ENCODE measurements at regions not wholly inside any gene's neighbourhood (a gene's known extent, or its start where the extent isn't known, plus 50 kb on each side); places are given as distances from the start of the nearest gene placed in this dataset.

- Histone ChIP-seq H2BK20ac (ENCODE audit: low read length) (no peak overlapping the region), H4K20me1 (replicated peaks in 1 of 2; ENCODE audit: control insufficient read depth in 1 of 2, insufficient read depth in 2 of 2, low read length in 2 of 2) (no peaks in the 10 kb centered on the region), H3K4me3 (ENCODE audit: extremely low read depth in 1 of 4, insufficient read depth in 2 of 4, low read depth in 3 of 4, low read length in 4 of 4) (no peak overlapping the region), H2AK5ac (ENCODE audit: low read depth, low read length) (no peak overlapping the region), H3K23me2 (ENCODE audit: low read depth, low read length) (no peaks in the 10 kb centered on the region), H4K8ac (ENCODE audit: extremely low read depth, insufficient read depth, low read length) (no peak overlapping the region), H4K91ac (replicated peaks; ENCODE audit: insufficient read length, low read length) (no peak overlapping the region), H3K36me3 (ENCODE audit: control insufficient read depth in 2 of 4, insufficient read depth in 4 of 4, low read length in 3 of 4) (no peaks in the 10 kb centered on the region), H3K4me2 (ENCODE audit: insufficient read depth in 1 of 2, low read depth in 2 of 2, low read length in 2 of 2) (no peak overlapping the region), H3K56ac (replicated peaks; ENCODE audit: insufficient read length, low read depth, low read length) (no peak overlapping the region), H2BK15ac (ENCODE audit: low read length) (no peak overlapping the region), H3K9ac (replicated peaks in 1 of 4; ENCODE audit: extremely low read depth in 1 of 4, low read depth in 3 of 4, low read length in 3 of 4) (no peak overlapping the region), H3K79me1 (ENCODE audit: low read depth, low read length) (no peaks in the 10 kb centered on the region), H4K5ac (ENCODE audit: insufficient read length, low read depth, low read length) (no peak overlapping the region), H2AFZ (ENCODE audit: low read length) (no peak overlapping the region), H3K9me3 (ENCODE audit: insufficient read depth in 2 of 2, low read depth in 1 of 2, low read length in 1 of 2) (no peaks in the 10 kb centered on the region), H3K18ac (ENCODE audit: extremely low read depth, low read length) (no peak overlapping the region), H2BK120ac (replicated peaks; ENCODE audit: low read depth, low read length) (no peak overlapping the region), H3K4me1 (replicated peaks in 1 of 4; ENCODE audit: control insufficient read depth in 3 of 4, insufficient read depth in 4 of 4, low read length in 3 of 4) (0 out of 7 replicates have a peak, but pooled peaks cover 0 to 2% (median 0%) of the 10 kb centered on the region in 4 experiments), H3K14ac (ENCODE audit: insufficient read length) (no peak overlapping the region), H3K23ac (ENCODE audit: insufficient read length) (no peak overlapping the region), H3K27me3 (replicated peaks in 1 of 4; ENCODE audit: control insufficient read depth in 3 of 4, extremely low read depth in 1 of 4, insufficient read depth in 3 of 4, low read length in 3 of 4) (no peaks in the 10 kb centered on the region), H3K4ac (replicated peaks; ENCODE audit: insufficient read length, low read depth, low read length) (no peak overlapping the region), H2BK12ac (ENCODE audit: low read depth, low read length) (no peak overlapping the region), H2BK5ac (ENCODE audit: low read depth, low read length) (no peak overlapping the region), H3K27ac (ENCODE audit: low read depth, low read length) (no peak overlapping the region), H3K79me2 (ENCODE audit: control insufficient read depth in 1 of 2, insufficient read depth in 2 of 2, low read length in 2 of 2) (no peaks in the 10 kb centered on the region)
- ChIA-PET POLR2A (ENCODE audit: partially characterized antibody) (no interaction called here), CTCF (ENCODE audit: partially characterized antibody) (interaction anchor here (0.6 kb wide), 1 partner anchor 870 kb away, joined by 3 read pairs; no protein-coding TSS in a partner anchor)
- no peak for FAIRE-seq
- no peak for DNase-seq (ENCODE audit: low read depth in 1 of 2, low spot score in 2 of 2)
- WGBS, 2 experiments (ENCODE audit: extremely low coverage in 1 of 2, insufficient coverage in 1 of 2, insufficient read length in 1 of 2, insufficient replicate concordance in 2 of 2, low coverage in 1 of 2, low lambda C conversion rate in 2 of 2, missing lambda C conversion rate in 1 of 2) = 99% methylated on average over 9 of the region's 9 CpGs; no CpG with 5 or more reads in 1 of the 2 experiments
- TF ChIP-seq HDAC2 (IDR thresholded peaks at IDR 0.05; ENCODE audit: borderline replicate concordance in 1 of 2, low read depth in 2 of 2, low read length in 2 of 2) (no peak), RXRA (IDR thresholded peaks at IDR 0.05; ENCODE audit: insufficient read depth, low read depth, low read length) (no peak), CHD1 (IDR thresholded peaks at IDR 0.05; ENCODE audit: low read depth, low read length) (no peak), KDM5A (IDR thresholded peaks at IDR 0.05; ENCODE audit: low read length) (no peak), KDM4A (IDR thresholded peaks at IDR 0.05; ENCODE audit: low read depth, low read length, severe bottlenecking) (no peak), CTCF (IDR thresholded peaks at IDR 0.05; ENCODE audit: control extremely low read depth in 1 of 3, insufficient read depth in 1 of 3, low read depth in 1 of 3, low read length in 3 of 3) (no peak), GTF2F1 (IDR thresholded peaks at IDR 0.05; ENCODE audit: borderline replicate concordance, low read depth, low read length) (no peak), SP4 (IDR thresholded peaks at IDR 0.05; ENCODE audit: low read length) (no peak), SP1 (IDR thresholded peaks at IDR 0.05; ENCODE audit: low read depth, low read length) (no peak), TAF7 (optimal IDR thresholded peaks at IDR 0.05; ENCODE audit: borderline replicate concordance, low read depth, low read length) (no peak), SIRT6 (IDR thresholded peaks at IDR 0.05; ENCODE audit: low read length) (no peak), ATF3 (IDR thresholded peaks at IDR 0.05; ENCODE audit: insufficient read depth, low read depth, low read length) (no peak)
Measured at GRCh38 chr7:46741181-46741580, 820.1 kb upstream of the IGFBP3 start.

Data from H1 (cell line).